ENCODE measurements at regions not wholly inside any gene's neighbourhood (a gene's known extent, or its start where the extent isn't known, plus 50 kb on each side); places are given as distances from the start of the nearest gene placed in this dataset.

- Histone ChIP-seq H3K27ac (ENCODE audit: control insufficient read depth, insufficient read depth) (no peak overlapping the region), H3K9me3 (replicated peaks; ENCODE audit: control insufficient read depth, insufficient read depth, low read length) (no peaks in the 10 kb centered on the region), H3K79me2 (ENCODE audit: control insufficient read depth, insufficient read depth, low read length) (no peaks in the 10 kb centered on the region), H3K4me3 (no peak overlapping the region), H3K4me2 (ENCODE audit: control insufficient read depth, insufficient read depth) (no peak overlapping the region), H3K4me1 (ENCODE audit: control insufficient read depth, insufficient read depth, low read length) (no peaks in the 10 kb centered on the region), H3K36me3 (ENCODE audit: control insufficient read depth in 2 of 2, insufficient read depth in 2 of 2, low read length in 1 of 2) (no peaks in the 10 kb centered on the region), H2AFZ (ENCODE audit: control insufficient read depth, low read depth, low read length) (no peak overlapping the region), H3K27me3 (replicated peaks in 1 of 2; ENCODE audit: control insufficient read depth in 2 of 2, insufficient read depth in 2 of 2, low read length in 1 of 2) (no peaks in the 10 kb centered on the region), H3K9ac (ENCODE audit: control insufficient read depth, insufficient read depth, low read length) (no peak overlapping the region), H4K20me1 (ENCODE audit: control insufficient read depth, insufficient read depth) (no peaks in the 10 kb centered on the region)
- FAIRE-seq (no peak), DNase-seq (ENCODE audit: low read depth, low spot score) (no peak), ATAC-seq (no peak)
- in situ Hi-C loops (cut with MboI) = no loop called here
- 54% methylated on average over 2 of the region's 2 CpGs for WGBS (ENCODE audit: insufficient coverage, insufficient replicate concordance, low lambda C conversion rate, missing lambda C conversion rate)
- CTCF ChIA-PET = no interaction called here
- RAD21 ChIA-PET (ENCODE audit: unreplicated experiment) = no interaction called here
- POLR2A ChIA-PET = no interaction called here
- TF ChIP-seq SUZ12 (IDR thresholded peaks at IDR 0.05; ENCODE audit: unreplicated experiment) (no peak), TARDBP (IDR thresholded peaks at IDR 0.05; ENCODE audit: borderline replicate concordance) (no peak), POU2F2 (IDR thresholded peaks at IDR 0.05; ENCODE audit: borderline replicate concordance, low read depth, low read length) (no peak)
- SMC1A ChIA-PET (ENCODE audit: uncharacterized antibody, unreplicated experiment) = no interaction called here
- intact Hi-C loops (cut with micrococcal nuclease; ENCODE audit: unreplicated experiment) = no loop called here
- no TSS peak for BruUV-seq (replicated peaks)
These were observed 420.3 kb upstream of the PDZRN3 start for GRCh38 chr3:74045000-74045399.

- TF ChIP-seq TARDBP (IDR thresholded peaks at IDR 0.05; ENCODE audit: borderline replicate concordance) (no peak), NBN (IDR thresholded peaks at IDR 0.05) (no peak)
- H3K9me3 ChIP-seq (replicated peaks; ENCODE audit: control insufficient read depth, insufficient read depth, low read length) = no peaks in the 10 kb centered on the region
- no peaks in the 10 kb centered on the region for H4K20me1 ChIP-seq (ENCODE audit: control insufficient read depth, insufficient read depth)
- H3K27me3 ChIP-seq (replicated peaks in 1 of 2; ENCODE audit: control insufficient read depth in 2 of 2, insufficient read depth in 2 of 2, low read length in 1 of 2) = no peaks in the 10 kb centered on the region
- H3K79me2 ChIP-seq (ENCODE audit: control insufficient read depth, insufficient read depth, low read length) = no peaks in the 10 kb centered on the region
- 28% methylated on average over 6 of the region's 6 CpGs for whole genome bisulfite sequencing (ENCODE audit: insufficient coverage, insufficient replicate concordance, low lambda C conversion rate, missing lambda C conversion rate)
- SMC1A ChIA-PET (ENCODE audit: uncharacterized antibody, unreplicated experiment) = no interaction called here
- DNase-seq (ENCODE audit: low read depth, low spot score) (no peak), ATAC-seq (no peak), FAIRE-seq (no peak)
- no peak overlapping the region for H2AFZ ChIP-seq (ENCODE audit: control insufficient read depth, low read depth, low read length)
- CTCF ChIA-PET = interaction anchor here (0.6 kb wide), 1 partner anchor 15 kb away, joined by 3 read pairs; no protein-coding TSS in a partner anchor
- H3K4me1 ChIP-seq (ENCODE audit: control insufficient read depth, insufficient read depth, low read length) = no peaks in the 10 kb centered on the region
- intact Hi-C loops (cut with micrococcal nuclease; ENCODE audit: unreplicated experiment) (no loop called here), in situ Hi-C loops (cut with MboI) (no loop called here)
- no peaks in the 10 kb centered on the region for H3K36me3 ChIP-seq (ENCODE audit: control insufficient read depth in 2 of 2, insufficient read depth in 2 of 2, low read length in 1 of 2)
- RAD21 ChIA-PET (ENCODE audit: unreplicated experiment) = no interaction called here
- H3K4me2 ChIP-seq (ENCODE audit: control insufficient read depth, insufficient read depth) = no peak overlapping the region
- no peak overlapping the region for H3K4me3 ChIP-seq
- no peak overlapping the region for H3K27ac ChIP-seq (ENCODE audit: control insufficient read depth, insufficient read depth)
- no peak overlapping the region for H3K9ac ChIP-seq (ENCODE audit: control insufficient read depth, insufficient read depth, low read length)
- BruUV-seq (replicated peaks) = no TSS peak
- POLR2A ChIA-PET = no interaction called here
These were observed 416.4 kb upstream of the PDZRN3 start for GRCh38 chr3:74041068-74041675.

Measured in GM12878 (cell line).